Kidney (tissue), 13 donors: ENCODE measurements at regions not wholly inside any gene's neighbourhood (a gene's known extent, or its start where the extent isn't known, plus 50 kb on each side); places are given as distances from the start of the nearest gene placed in this dataset.

ENCODE experiments used
- DNase-seq, 5 donors: peaks; one replicate each; pipeline ENCODE4 v3.0.0-alpha.2; 2013 to 2020
- FAIRE-seq: peaks from 2 replicates; lab custom pipeline; 2012; peaks lifted over from hg19 to GRCh38; lab: Jason Lieb, UNC
- H3K27ac ChIP-seq, 2 donors: one replicate each; pipeline ENCODE4 v1.7.0; 2013; ENCODE audit warnings: low read depth in 2 of 2, low read length in 2 of 2, inconsistent platforms in 1 of 2
- H3K27me3 ChIP-seq: one replicate; pipeline ENCODE4 v1.7.1; 2013; ENCODE audit warnings: low read length, inconsistent platforms; ENCODE audit not compliant: control insufficient read depth, insufficient read depth
- H3K36me3 ChIP-seq, 3 donors: one replicate each; pipeline versions ENCODE4 v1.7.0 to v1.7.1; 2013; ENCODE audit warnings: low read length in 3 of 3, control low read depth in 1 of 3, inconsistent platforms in 1 of 3; ENCODE audit not compliant: insufficient read depth in 3 of 3, control insufficient read depth in 2 of 3
- H3K4me1 ChIP-seq, 3 donors: one replicate each; pipeline versions ENCODE4 v1.7.0 to v1.7.1; 2013; ENCODE audit warnings: low read length in 3 of 3, inconsistent platforms in 1 of 3, low read depth in 1 of 3; ENCODE audit not compliant: control insufficient read depth in 2 of 3, insufficient read depth in 2 of 3
- H3K4me3 ChIP-seq, 3 donors: one replicate each; pipeline versions ENCODE4 v1.7.0 to v1.8.1; 2013; ENCODE audit warnings: low read length in 3 of 3, control low read depth in 1 of 3, inconsistent platforms in 1 of 3
- H3K9ac ChIP-seq, 3 donors: one replicate each; pipeline versions ENCODE4 v1.7.0 to v1.7.1; 2013; ENCODE audit warnings: low read length in 3 of 3, control low read depth in 1 of 3, inconsistent platforms in 1 of 3
- H3K9me3 ChIP-seq, 3 donors: one replicate each; pipeline versions ENCODE4 v1.7.0 to v1.7.1; 2013; ENCODE audit warnings: low read length in 3 of 3, control low read depth in 1 of 3, inconsistent platforms in 1 of 3; ENCODE audit not compliant: control insufficient read depth in 2 of 3, insufficient read depth in 1 of 3
- intact Hi-C: fragments of 100-400 bp; cut with DNase I; formaldehyde crosslinking; loops from one replicate; pipeline ENCODE4 v1.11.1; 2022
- TF ChIP-seq, protein P1 (sequence below): IDR thresholded peaks from 3 replicates; pipeline ENCODE4 v1.5.1; 2012; ENCODE audit warnings: mild to moderate bottlenecking, moderate library complexity, borderline replicate concordance; ENCODE audit not compliant: insufficient read depth; ENCODE audit errors: extremely low read depth
- donor health status: control.
- donor health status: control.
- donor health status: control.
- donor health status: control.
- donor health status: control.
- donor health status: DM: yes; HTN: yes; CAD: no.
- donor health status: Normal renal cell carcinoma (clear cell type).

- no peak overlapping the region for H3K27ac ChIP-seq
- intact Hi-C loops = no loop called here
- H3K4me3 ChIP-seq = no peak overlapping the region
- no peak overlapping the region for H3K9ac ChIP-seq
- no peaks in the 10 kb centered on the region for H3K4me1 ChIP-seq
- H3K9me3 ChIP-seq = peaks cover 0 to 3% (median 2%) of the 10 kb centered on the region in 3 donors
- TF ChIP-seq, protein P1, sequence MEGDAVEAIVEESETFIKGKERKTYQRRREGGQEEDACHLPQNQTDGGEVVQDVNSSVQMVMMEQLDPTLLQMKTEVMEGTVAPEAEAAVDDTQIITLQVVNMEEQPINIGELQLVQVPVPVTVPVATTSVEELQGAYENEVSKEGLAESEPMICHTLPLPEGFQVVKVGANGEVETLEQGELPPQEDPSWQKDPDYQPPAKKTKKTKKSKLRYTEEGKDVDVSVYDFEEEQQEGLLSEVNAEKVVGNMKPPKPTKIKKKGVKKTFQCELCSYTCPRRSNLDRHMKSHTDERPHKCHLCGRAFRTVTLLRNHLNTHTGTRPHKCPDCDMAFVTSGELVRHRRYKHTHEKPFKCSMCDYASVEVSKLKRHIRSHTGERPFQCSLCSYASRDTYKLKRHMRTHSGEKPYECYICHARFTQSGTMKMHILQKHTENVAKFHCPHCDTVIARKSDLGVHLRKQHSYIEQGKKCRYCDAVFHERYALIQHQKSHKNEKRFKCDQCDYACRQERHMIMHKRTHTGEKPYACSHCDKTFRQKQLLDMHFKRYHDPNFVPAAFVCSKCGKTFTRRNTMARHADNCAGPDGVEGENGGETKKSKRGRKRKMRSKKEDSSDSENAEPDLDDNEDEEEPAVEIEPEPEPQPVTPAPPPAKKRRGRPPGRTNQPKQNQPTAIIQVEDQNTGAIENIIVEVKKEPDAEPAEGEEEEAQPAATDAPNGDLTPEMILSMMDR = no peak
- H3K36me3 ChIP-seq = no peaks in the 10 kb centered on the region
- no peaks in the 10 kb centered on the region for H3K27me3 ChIP-seq
- DNase-seq (no peak), FAIRE-seq (no peak)
These were observed 243.8 kb upstream of the BTG1 start for GRCh38 chr12:92389466-92389865.

- intact Hi-C loops = no loop called here
- TF ChIP-seq, protein P1 = no peak
- no peaks in the 10 kb centered on the region for H3K27me3 ChIP-seq
- H3K9me3 ChIP-seq = no peaks in the 10 kb centered on the region
- no peak overlapping the region for H3K27ac ChIP-seq
- H3K4me1 ChIP-seq = no peaks in the 10 kb centered on the region
- H3K9ac ChIP-seq = no peak overlapping the region
- DNase-seq (no peak), FAIRE-seq (no peak)
- H3K4me3 ChIP-seq = no peak overlapping the region
- no peaks in the 10 kb centered on the region for H3K36me3 ChIP-seq
These were observed 239.7 kb upstream of the BTG1 start for GRCh38 chr12:92385296-92385695.

DNA sequence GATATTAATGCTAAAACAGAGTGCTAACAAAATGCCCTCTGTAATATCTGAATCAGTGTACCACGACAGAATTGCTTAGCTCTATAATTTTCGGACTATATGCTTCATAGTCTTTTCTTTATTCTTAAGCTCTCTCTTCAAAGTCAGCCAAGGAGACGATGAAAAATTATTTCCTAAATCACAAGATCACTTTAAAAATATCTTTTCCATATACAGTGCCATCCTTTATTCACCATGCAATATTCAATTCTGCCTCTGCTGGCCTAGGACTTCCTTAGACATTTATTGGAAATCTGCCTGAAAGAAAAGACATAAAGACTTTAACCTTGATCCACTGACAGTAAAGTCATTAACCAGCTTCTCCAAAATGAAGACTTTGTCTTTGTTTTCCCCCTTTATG lies 238.9 kb upstream of the BTG1 start:
- H3K9ac ChIP-seq = no peak overlapping the region
- DNase-seq = no peak
- no peaks in the 10 kb centered on the region for H3K9me3 ChIP-seq
- H3K4me1 ChIP-seq = no peaks in the 10 kb centered on the region
- no peaks in the 10 kb centered on the region for H3K36me3 ChIP-seq
- intact Hi-C loops = no loop called here
- no peak overlapping the region for H3K4me3 ChIP-seq
- H3K27me3 ChIP-seq = no peaks in the 10 kb centered on the region
- no peak for FAIRE-seq
- no peak overlapping the region for H3K27ac ChIP-seq
- TF ChIP-seq, protein P1 = no peak

GRCh38 chr12:92382383-92382878 lies 236.8 kb upstream of the BTG1 start:
- intact Hi-C loops = no loop called here
- FAIRE-seq (no peak), DNase-seq (no peak)
- H3K9me3 ChIP-seq = no peaks in the 10 kb centered on the region
- no peak overlapping the region for H3K4me3 ChIP-seq
- no peak overlapping the region for H3K27ac ChIP-seq
- no peaks in the 10 kb centered on the region for H3K27me3 ChIP-seq
- H3K9ac ChIP-seq = no peak overlapping the region
- TF ChIP-seq, protein P1 = no peak
- no peaks in the 10 kb centered on the region for H3K4me1 ChIP-seq
- no peaks in the 10 kb centered on the region for H3K36me3 ChIP-seq
